ENCODE measurements at regions not wholly inside any gene's neighbourhood (a gene's known extent, or its start where the extent isn't known, plus 50 kb on each side); places are given as distances from the start of the nearest gene placed in this dataset.

GRCh38 chr12:127528551-127528950 lies 738.4 kb upstream of the TMEM132C start:
- TF ChIP-seq CTCF (IDR thresholded peaks at IDR 0.05; ENCODE audit: insufficient read depth, low read length) = no peak
- TF ChIP-seq REST (IDR thresholded peaks at IDR 0.05; ENCODE audit: insufficient replicate concordance, low read depth) = no peak
- TF ChIP-seq POLR2AphosphoS5 (IDR thresholded peaks at IDR 0.05; ENCODE audit: low read depth) = no peak
- TF ChIP-seq GABPA (IDR thresholded peaks at IDR 0.05; ENCODE audit: low read depth) = no peak
- TF ChIP-seq SPI1 (IDR thresholded peaks at IDR 0.05; ENCODE audit: borderline replicate concordance, low read depth) = no peak

Data from HL-60 (cell line).